ENCODE measurements at regions not wholly inside any gene's neighbourhood (a gene's known extent, or its start where the extent isn't known, plus 50 kb on each side); places are given as distances from the start of the nearest gene placed in this dataset.

GRCh38 chr5:143514616-143515335 lies 111.3 kb upstream of the NR3C1 start:
- no peaks in the 10 kb centered on the region for H3K36me3 ChIP-seq (replicated peaks in 1 of 2; ENCODE audit: control insufficient read depth in 1 of 2, insufficient read depth in 2 of 2, low read length in 2 of 2)
- ChIA-PET POLR2A (no interaction called here), CTCF (ENCODE audit: low intra/inter-chr PET ratio, low total read pairs) (no interaction called here)
- H3K79me2 ChIP-seq (ENCODE audit: insufficient read depth, low read length) = no peaks in the 10 kb centered on the region
- no peak for TF ChIP-seq ZNF337 (CRISPR knock-in tag; IDR thresholded peaks at IDR 0.05; ENCODE audit: borderline replicate concordance, low read depth)
- TF ChIP-seq, protein P1, sequence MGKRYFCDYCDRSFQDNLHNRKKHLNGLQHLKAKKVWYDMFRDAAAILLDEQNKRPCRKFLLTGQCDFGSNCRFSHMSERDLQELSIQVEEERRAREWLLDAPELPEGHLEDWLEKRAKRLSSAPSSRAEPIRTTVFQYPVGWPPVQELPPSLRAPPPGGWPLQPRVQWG (CRISPR knock-in tag; IDR thresholded peaks at IDR 0.05; ENCODE audit: borderline replicate concordance, low read depth) = no peak
- TF ChIP-seq ZNF354B (CRISPR knock-in tag; IDR thresholded peaks at IDR 0.05) = no peak
- DNase-seq (ENCODE audit: low spot score) (no peak), FAIRE-seq (peak; percentile 12), ATAC-seq (no peak)
- no peak overlapping the region for H3K27ac ChIP-seq (ENCODE audit: extremely low read length, insufficient read depth, low read length)
- no peak overlapping the region for H2AFZ ChIP-seq (ENCODE audit: low read length)
- H3K9ac ChIP-seq (ENCODE audit: insufficient read depth, low read depth, low read length) = no peak overlapping the region
- in situ Hi-C loops (cut with HindIII; ENCODE audit: extremely low pct_ligation_motif_present, low pct_unique_long_range_greater_than_20kb) (no loop called here), intact Hi-C loops (cut with micrococcal nuclease; ENCODE audit: unreplicated experiment) (no loop called here)
- H3K27me3 ChIP-seq (ENCODE audit: control insufficient read depth in 1 of 2, insufficient read depth in 2 of 2, low read length in 2 of 2) = no peaks in the 10 kb centered on the region
- H3K4me1 ChIP-seq (ENCODE audit: insufficient read depth, low read length) = no peaks in the 10 kb centered on the region
- no peaks in the 10 kb centered on the region for H3K9me3 ChIP-seq (ENCODE audit: low read length)
- no peak overlapping the region for H3K4me3 ChIP-seq (replicated peaks in 1 of 3; ENCODE audit: insufficient read depth in 1 of 3, low read depth in 2 of 3, low read length in 3 of 3)
- H4K20me1 ChIP-seq (ENCODE audit: insufficient read depth, low read length) = no peaks in the 10 kb centered on the region
- no TSS peak for BruUV-seq (replicated peaks)
- H3K4me2 ChIP-seq (ENCODE audit: low read depth, low read length) = no peak overlapping the region

- intact Hi-C loops (cut with micrococcal nuclease; ENCODE audit: unreplicated experiment) = no loop called here
- DNase-seq (ENCODE audit: low spot score) (no peak), FAIRE-seq (no peak), ATAC-seq (no peak)
- ChIA-PET POLR2A (no interaction called here), CTCF (ENCODE audit: low intra/inter-chr PET ratio, low total read pairs) (no interaction called here)
- no peaks in the 10 kb centered on the region for H4K20me1 ChIP-seq (ENCODE audit: insufficient read depth, low read length)
- H3K4me3 ChIP-seq (replicated peaks in 1 of 3; ENCODE audit: insufficient read depth in 1 of 3, low read depth in 2 of 3, low read length in 3 of 3) = no peak overlapping the region
- in situ Hi-C loops (cut with HindIII; ENCODE audit: extremely low pct_ligation_motif_present, low pct_unique_long_range_greater_than_20kb) = no loop called here
- WGBS (ENCODE audit: low lambda C conversion rate) = 63% methylated on average over 2 of the region's 2 CpGs
- H3K9ac ChIP-seq (ENCODE audit: insufficient read depth, low read depth, low read length) = no peak overlapping the region
- no peaks in the 10 kb centered on the region for H3K79me2 ChIP-seq (ENCODE audit: insufficient read depth, low read length)
- no peak overlapping the region for H3K27ac ChIP-seq (ENCODE audit: extremely low read length, insufficient read depth, low read length)
- H3K4me2 ChIP-seq (ENCODE audit: low read depth, low read length) = no peak overlapping the region
- no peak overlapping the region for H2AFZ ChIP-seq (ENCODE audit: low read length)
- H3K27me3 ChIP-seq (ENCODE audit: control insufficient read depth in 1 of 2, insufficient read depth in 2 of 2, low read length in 2 of 2) = no peaks in the 10 kb centered on the region
- H3K9me3 ChIP-seq (ENCODE audit: low read length) = no peaks in the 10 kb centered on the region
- no TSS peak for BruUV-seq (replicated peaks)
- H3K4me1 ChIP-seq (ENCODE audit: insufficient read depth, low read length) = peaks cover 8% of the 10 kb centered on the region
- H3K36me3 ChIP-seq (replicated peaks in 1 of 2; ENCODE audit: control insufficient read depth in 1 of 2, insufficient read depth in 2 of 2, low read length in 2 of 2) = no peaks in the 10 kb centered on the region
- no peak for TF ChIP-seq GLI4 (CRISPR knock-in tag; IDR thresholded peaks at IDR 0.05; ENCODE audit: borderline replicate concordance)
- no peak for TF ChIP-seq SNAPC4 (CRISPR knock-in tag; IDR thresholded peaks at IDR 0.05)
- TF ChIP-seq ZNF639 (CRISPR knock-in tag; conservative IDR thresholded peaks at IDR 0.05) = no peak
Measured at GRCh38 chr5:143513720-143514119, 110.2 kb upstream of the NR3C1 start.

Measured in HepG2 (cell line).